K562 (cell line): ENCODE measurements at regions not wholly inside any gene's neighbourhood (a gene's known extent, or its start where the extent isn't known, plus 50 kb on each side); places are given as distances from the start of the nearest gene placed in this dataset.

ENCODE experiments used
- ADNP ChIP-seq: fragments of 200-800 bp; sonication (Bioruptor generic); IDR thresholded peaks from 2 replicates; pipeline ENCODE4 v1.6.1; 2016; ENCODE audit warnings: missing genetic modification characterization, missing compliant biosample characterization
- ATF1 ChIP-seq, 2 experiments: fragments of 450-650 bp in 1 of 2; IDR thresholded peaks; 2 replicates each; pipeline ENCODE4 v1.6.1; 2016; ENCODE audit warnings: missing compliant biosample characterization in 1 of 2, missing genetic modification characterization in 1 of 2
- CHD4 ChIP-seq: fragments of 200-600 bp; sonication (generic); IDR thresholded peaks from 3 replicates; pipeline ENCODE4 v1.6.1; 2012; ENCODE audit warnings: low read depth, mild to moderate bottlenecking, mixed read lengths, low read length, inconsistent platforms; ENCODE audit not compliant: insufficient read depth, insufficient replicate concordance, poor library complexity, severe bottlenecking
- EP400 ChIP-seq: fragments of 450-650 bp; IDR thresholded peaks from 2 replicates; pipeline ENCODE4 v1.6.1; 2017; ENCODE audit warnings: antibody characterized with exemption, mild to moderate bottlenecking, moderate library complexity
- ETV1 ChIP-seq: fragments of 450-650 bp; conservative IDR thresholded peaks from 2 replicates; pipeline ENCODE4 v1.6.1; 2016; ENCODE audit warnings: missing genetic modification characterization, control low read depth, low read depth, missing compliant biosample characterization
- JUND ChIP-seq, 2 experiments: IDR thresholded peaks; 2 replicates in 1 of 2; 3 replicates in 1 of 2; pipeline ENCODE4 v1.6.1; 2011; ENCODE audit warnings: borderline replicate concordance in 2 of 2, low read depth in 2 of 2, low read length in 2 of 2, improper control_type of control experiment in 1 of 2, missing biosample characterization in 1 of 2, missing genetic modification characterization in 1 of 2, missing genetic modification reagents in 1 of 2
- MCM5 ChIP-seq: fragments of 450-650 bp; IDR thresholded peaks from 2 replicates; pipeline ENCODE4 v1.6.1; 2016; ENCODE audit warnings: low read depth
- MECOM ChIP-seq: fragments of 250-450 bp; sonication (Bioruptor Pico); IDR thresholded peaks from 2 replicates; pipeline ENCODE4 v1.8.0; 2022; ENCODE audit warnings: inconsistent platforms
- NCOA1 ChIP-seq: fragments of 450-650 bp; IDR thresholded peaks from 2 replicates; pipeline ENCODE4 v1.6.1; 2016; ENCODE audit warnings: low read depth
- NRF1 ChIP-seq, 2 experiments: fragments of 450-650 bp; IDR thresholded peaks in 1 of 2; conservative IDR thresholded peaks in 1 of 2; 2 replicates each; pipeline ENCODE4 v1.6.1; 2014; ENCODE audit warnings: mild to moderate bottlenecking in 2 of 2
- ZBTB17 ChIP-seq: fragments of 450-650 bp; formaldehyde crosslinking; IDR thresholded peaks from 2 replicates; pipeline ENCODE4 v1.4.0; 2020; ENCODE audit warnings: mild to moderate bottlenecking
- ZNF263 ChIP-seq: sonication (generic); formaldehyde crosslinking; IDR thresholded peaks from 2 replicates; pipeline ENCODE4 v1.8.0; 2022; ENCODE audit warnings: mild to moderate bottlenecking, missing genetic modification reagents, borderline replicate concordance
- TF ChIP-seq, protein P1 (sequence below): sonication (generic); formaldehyde crosslinking; IDR thresholded peaks from 2 replicates; pipeline ENCODE4 v1.8.0; 2023; ENCODE audit warnings: missing genetic modification reagents, mild to moderate bottlenecking, borderline replicate concordance
- TF ChIP-seq, protein P2 (sequence below), 2 experiments: fragments of 450-650 bp; IDR thresholded peaks; 2 replicates each; pipeline ENCODE4 v1.6.1; 2016
- TF ChIP-seq, protein P3 (sequence below): fragments of 250-450 bp; sonication (Bioruptor Pico); IDR thresholded peaks from 2 replicates; pipeline ENCODE4 v1.4.0; 2020; ENCODE audit warnings: mild to moderate bottlenecking, moderate library complexity, borderline replicate concordance
- TF ChIP-seq, protein P4 (sequence below): fragments of 450-650 bp; IDR thresholded peaks from 2 replicates; pipeline ENCODE4 v1.6.1; 2016; ENCODE audit warnings: low read depth, mild to moderate bottlenecking, moderate library complexity

DNA sequence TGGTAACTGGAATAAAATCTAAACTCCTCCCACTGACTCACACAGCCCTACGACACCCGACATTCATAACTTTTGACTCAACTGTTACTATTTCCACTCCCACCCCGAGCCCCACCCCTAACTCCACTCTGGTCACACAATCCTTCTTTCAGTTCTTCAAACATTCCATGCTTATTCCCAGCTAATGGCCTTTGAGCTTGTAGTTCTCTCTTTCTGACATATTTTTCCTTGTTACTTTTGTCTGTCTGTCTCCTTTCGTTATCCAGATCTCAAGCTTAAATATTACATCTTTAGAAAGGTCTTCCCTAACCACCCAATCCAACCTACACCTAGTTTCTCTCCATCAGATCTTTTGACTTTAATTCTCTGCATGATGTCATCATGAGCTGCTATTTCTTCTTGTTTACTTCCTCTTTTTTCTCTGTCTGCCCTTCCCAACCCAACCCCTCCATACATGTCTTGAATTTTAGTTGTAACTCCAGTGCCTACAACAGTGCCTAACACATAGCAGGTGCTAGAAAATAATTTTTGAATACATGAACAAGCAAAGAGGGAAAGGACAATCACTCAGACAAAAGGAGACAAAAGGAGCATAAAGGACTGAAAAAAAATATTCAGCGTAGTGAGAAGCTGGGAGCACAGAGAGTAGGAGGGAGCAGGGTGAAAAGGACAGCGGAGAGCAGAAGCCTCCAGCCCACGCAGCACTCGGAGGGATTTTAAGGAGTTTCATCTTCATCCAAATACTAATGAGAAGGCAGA lies 65.2 kb upstream of the SMIM36 start (continued):
- TF ChIP-seq ZNF263 (peak; percentile 73), ATF1 (CRISPR knock-in tag; IDR thresholded peaks at IDR 0.05) (no peak), ATF1 (tag; IDR thresholded peaks at IDR 0.05) (peak; percentile 72), JUND (IDR thresholded peaks at IDR 0.05; ENCODE audit: borderline replicate concordance, low read depth, low read length) (peak; percentile 91), JUND (tag; IDR thresholded peaks at IDR 0.05; ENCODE audit: borderline replicate concordance, low read depth, low read length) (peak; percentile 96), ADNP (tag) (peak; percentile 65; the same call in 1 of the 2 replicates), CHD4 (peak; percentile 47), NCOA1 (peak; percentile 9; the same call in 1 of the 2 replicates), ZBTB17 (no peak), MECOM (0 out of 2 replicates have a peak, but pooled peaks have one; percentile 42), ETV1 (tag) (0 out of 2 replicates have a peak, but pooled peaks have one; percentile 21), EP400 (peak; percentile 62; the same call in 1 of the 2 replicates), MCM5 (no peak), NRF1 (conservative IDR thresholded peaks at IDR 0.05 in 1 of 2, IDR thresholded peaks at IDR 0.05 in 1 of 2) (0 out of 4 replicates have a peak, but pooled peaks of 1 of the 2 experiments have one; percentile 19)
- TF ChIP-seq, protein P1, sequence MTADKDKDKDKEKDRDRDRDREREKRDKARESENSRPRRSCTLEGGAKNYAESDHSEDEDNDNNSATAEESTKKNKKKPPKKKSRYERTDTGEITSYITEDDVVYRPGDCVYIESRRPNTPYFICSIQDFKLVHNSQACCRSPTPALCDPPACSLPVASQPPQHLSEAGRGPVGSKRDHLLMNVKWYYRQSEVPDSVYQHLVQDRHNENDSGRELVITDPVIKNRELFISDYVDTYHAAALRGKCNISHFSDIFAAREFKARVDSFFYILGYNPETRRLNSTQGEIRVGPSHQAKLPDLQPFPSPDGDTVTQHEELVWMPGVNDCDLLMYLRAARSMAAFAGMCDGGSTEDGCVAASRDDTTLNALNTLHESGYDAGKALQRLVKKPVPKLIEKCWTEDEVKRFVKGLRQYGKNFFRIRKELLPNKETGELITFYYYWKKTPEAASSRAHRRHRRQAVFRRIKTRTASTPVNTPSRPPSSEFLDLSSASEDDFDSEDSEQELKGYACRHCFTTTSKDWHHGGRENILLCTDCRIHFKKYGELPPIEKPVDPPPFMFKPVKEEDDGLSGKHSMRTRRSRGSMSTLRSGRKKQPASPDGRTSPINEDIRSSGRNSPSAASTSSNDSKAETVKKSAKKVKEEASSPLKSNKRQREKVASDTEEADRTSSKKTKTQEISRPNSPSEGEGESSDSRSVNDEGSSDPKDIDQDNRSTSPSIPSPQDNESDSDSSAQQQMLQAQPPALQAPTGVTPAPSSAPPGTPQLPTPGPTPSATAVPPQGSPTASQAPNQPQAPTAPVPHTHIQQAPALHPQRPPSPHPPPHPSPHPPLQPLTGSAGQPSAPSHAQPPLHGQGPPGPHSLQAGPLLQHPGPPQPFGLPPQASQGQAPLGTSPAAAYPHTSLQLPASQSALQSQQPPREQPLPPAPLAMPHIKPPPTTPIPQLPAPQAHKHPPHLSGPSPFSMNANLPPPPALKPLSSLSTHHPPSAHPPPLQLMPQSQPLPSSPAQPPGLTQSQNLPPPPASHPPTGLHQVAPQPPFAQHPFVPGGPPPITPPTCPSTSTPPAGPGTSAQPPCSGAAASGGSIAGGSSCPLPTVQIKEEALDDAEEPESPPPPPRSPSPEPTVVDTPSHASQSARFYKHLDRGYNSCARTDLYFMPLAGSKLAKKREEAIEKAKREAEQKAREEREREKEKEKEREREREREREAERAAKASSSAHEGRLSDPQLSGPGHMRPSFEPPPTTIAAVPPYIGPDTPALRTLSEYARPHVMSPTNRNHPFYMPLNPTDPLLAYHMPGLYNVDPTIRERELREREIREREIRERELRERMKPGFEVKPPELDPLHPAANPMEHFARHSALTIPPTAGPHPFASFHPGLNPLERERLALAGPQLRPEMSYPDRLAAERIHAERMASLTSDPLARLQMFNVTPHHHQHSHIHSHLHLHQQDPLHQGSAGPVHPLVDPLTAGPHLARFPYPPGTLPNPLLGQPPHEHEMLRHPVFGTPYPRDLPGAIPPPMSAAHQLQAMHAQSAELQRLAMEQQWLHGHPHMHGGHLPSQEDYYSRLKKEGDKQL (CRISPR knock-in tag), result no peak
- TF ChIP-seq, protein P2, sequence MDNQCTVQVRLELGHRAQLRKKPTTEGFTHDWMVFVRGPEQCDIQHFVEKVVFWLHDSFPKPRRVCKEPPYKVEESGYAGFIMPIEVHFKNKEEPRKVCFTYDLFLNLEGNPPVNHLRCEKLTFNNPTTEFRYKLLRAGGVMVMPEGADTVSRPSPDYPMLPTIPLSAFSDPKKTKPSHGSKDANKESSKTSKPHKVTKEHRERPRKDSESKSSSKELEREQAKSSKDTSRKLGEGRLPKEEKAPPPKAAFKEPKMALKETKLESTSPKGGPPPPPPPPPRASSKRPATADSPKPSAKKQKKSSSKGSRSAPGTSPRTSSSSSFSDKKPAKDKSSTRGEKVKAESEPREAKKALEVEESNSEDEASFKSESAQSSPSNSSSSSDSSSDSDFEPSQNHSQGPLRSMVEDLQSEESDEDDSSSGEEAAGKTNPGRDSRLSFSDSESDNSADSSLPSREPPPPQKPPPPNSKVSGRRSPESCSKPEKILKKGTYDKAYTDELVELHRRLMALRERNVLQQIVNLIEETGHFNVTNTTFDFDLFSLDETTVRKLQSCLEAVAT (IDR thresholded peaks at IDR 0.05), result peak; percentile 40 to 78; a peak in 2 of 4 replicates
- TF ChIP-seq, protein P3, sequence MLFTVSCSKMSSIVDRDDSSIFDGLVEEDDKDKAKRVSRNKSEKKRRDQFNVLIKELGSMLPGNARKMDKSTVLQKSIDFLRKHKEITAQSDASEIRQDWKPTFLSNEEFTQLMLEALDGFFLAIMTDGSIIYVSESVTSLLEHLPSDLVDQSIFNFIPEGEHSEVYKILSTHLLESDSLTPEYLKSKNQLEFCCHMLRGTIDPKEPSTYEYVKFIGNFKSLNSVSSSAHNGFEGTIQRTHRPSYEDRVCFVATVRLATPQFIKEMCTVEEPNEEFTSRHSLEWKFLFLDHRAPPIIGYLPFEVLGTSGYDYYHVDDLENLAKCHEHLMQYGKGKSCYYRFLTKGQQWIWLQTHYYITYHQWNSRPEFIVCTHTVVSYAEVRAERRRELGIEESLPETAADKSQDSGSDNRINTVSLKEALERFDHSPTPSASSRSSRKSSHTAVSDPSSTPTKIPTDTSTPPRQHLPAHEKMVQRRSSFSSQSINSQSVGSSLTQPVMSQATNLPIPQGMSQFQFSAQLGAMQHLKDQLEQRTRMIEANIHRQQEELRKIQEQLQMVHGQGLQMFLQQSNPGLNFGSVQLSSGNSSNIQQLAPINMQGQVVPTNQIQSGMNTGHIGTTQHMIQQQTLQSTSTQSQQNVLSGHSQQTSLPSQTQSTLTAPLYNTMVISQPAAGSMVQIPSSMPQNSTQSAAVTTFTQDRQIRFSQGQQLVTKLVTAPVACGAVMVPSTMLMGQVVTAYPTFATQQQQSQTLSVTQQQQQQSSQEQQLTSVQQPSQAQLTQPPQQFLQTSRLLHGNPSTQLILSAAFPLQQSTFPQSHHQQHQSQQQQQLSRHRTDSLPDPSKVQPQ (CRISPR knock-in tag), result no peak
- TF ChIP-seq, protein P4, sequence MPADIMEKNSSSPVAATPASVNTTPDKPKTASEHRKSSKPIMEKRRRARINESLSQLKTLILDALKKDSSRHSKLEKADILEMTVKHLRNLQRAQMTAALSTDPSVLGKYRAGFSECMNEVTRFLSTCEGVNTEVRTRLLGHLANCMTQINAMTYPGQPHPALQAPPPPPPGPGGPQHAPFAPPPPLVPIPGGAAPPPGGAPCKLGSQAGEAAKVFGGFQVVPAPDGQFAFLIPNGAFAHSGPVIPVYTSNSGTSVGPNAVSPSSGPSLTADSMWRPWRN, result no peak
